Hematopoietic multipotent progenitor cell (in vitro differentiated cells): ENCODE measurements at regions not wholly inside any gene's neighbourhood (a gene's known extent, or its start where the extent isn't known, plus 50 kb on each side); places are given as distances from the start of the nearest gene placed in this dataset.
"Not testable (repeated sequence)": the region's sequence is repeated elsewhere in the genome, so short reads cannot be mapped to it uniquely, and the experiment has no call there.

Source experiments
- DNase-seq, 3 donors: peaks; one replicate each; pipeline ENCODE4 v3.0.0-alpha.2; 2011 to 2015; ENCODE audit warnings: low read depth in 2 of 3, low spot score in 2 of 3

- DNase-seq = no peak
Measured at GRCh38 chr3:17927036-17927435, 184.6 kb upstream of the TBC1D5 start.

- DNase-seq = no peak
Measured at GRCh38 chr3:17915341-17915740, 172.9 kb upstream of the TBC1D5 start.

- no peak for DNase-seq
Measured at GRCh38 chr3:17913359-17913758, 170.9 kb upstream of the TBC1D5 start.

GRCh38 chr3:17911986-17912760 lies 169.7 kb upstream of the TBC1D5 start:
- peak in 2 of 3 donors; percentile 46 to 61 for DNase-seq

GRCh38 chr3:17910922-17911321 lies 168.5 kb upstream of the TBC1D5 start:
- peak in 1 of 3 donors; percentile 24 for DNase-seq

GRCh38 chr3:17909714-17910113 lies 167.3 kb upstream of the TBC1D5 start:
- no peak for DNase-seq

- DNase-seq = no peak
Measured at GRCh38 chr3:17908399-17909191, 166.2 kb upstream of the TBC1D5 start.

GRCh38 chr3:17905996-17906395 lies 163.6 kb upstream of the TBC1D5 start:
- peak in 2 of 3 donors; percentile 76 to 89 for DNase-seq

- peak in 1 of 3 donors; percentile 33 for DNase-seq
Measured at GRCh38 chr3:17901893-17902292, 159.5 kb upstream of the TBC1D5 start.

GRCh38 chr3:17894434-17895060 lies 152.1 kb upstream of the TBC1D5 start:
- DNase-seq = peak in 2 of 3 donors; percentile 31 to 60

- no peak for DNase-seq
Measured at GRCh38 chr3:17891139-17891856, 148.9 kb upstream of the TBC1D5 start.

- DNase-seq = no peak
Measured at GRCh38 chr3:17885986-17886385, 143.6 kb upstream of the TBC1D5 start.

GRCh38 chr3:17882981-17883380 lies 140.6 kb upstream of the TBC1D5 start:
- DNase-seq = no peak

- no peak for DNase-seq
Measured at GRCh38 chr3:17877299-17877698, 134.9 kb upstream of the TBC1D5 start.

- DNase-seq = no peak
Measured at GRCh38 chr3:17874636-17875035, 132.2 kb upstream of the TBC1D5 start.

- DNase-seq = no peak
Measured at GRCh38 chr3:17872457-17872856, 130.0 kb upstream of the TBC1D5 start.

- no peak for DNase-seq
Measured at GRCh38 chr3:17865631-17866030, 123.2 kb upstream of the TBC1D5 start.

- no peak for DNase-seq
Measured at GRCh38 chr3:17861476-17861875, 119.0 kb upstream of the TBC1D5 start.

GRCh38 chr3:17860840-17861471 lies 118.5 kb upstream of the TBC1D5 start:
- DNase-seq = not testable (repeated sequence)

GRCh38 chr3:17852217-17852616 lies 109.8 kb upstream of the TBC1D5 start:
- DNase-seq = no peak
